Stimulated activated CD8-positive, alpha-beta memory T cell treated with anti-CD3 and anti-CD28 coated beads, Interleukin-4, amount 100 ng/mL, for 24 hours (primary cell): ENCODE measurements at regions not wholly inside any gene's neighbourhood (a gene's known extent, or its start where the extent isn't known, plus 50 kb on each side); places are given as distances from the start of the nearest gene placed in this dataset.

Source experiments
- DNase-seq: peaks from one replicate; pipeline ENCODE4 v3.0.0-alpha.2; 2020; ENCODE audit warnings: low read depth

- no peak for DNase-seq
Observed at GRCh38 chr16:86199182-86199581, 300.2 kb downstream of the IRF8 start.

DNA sequence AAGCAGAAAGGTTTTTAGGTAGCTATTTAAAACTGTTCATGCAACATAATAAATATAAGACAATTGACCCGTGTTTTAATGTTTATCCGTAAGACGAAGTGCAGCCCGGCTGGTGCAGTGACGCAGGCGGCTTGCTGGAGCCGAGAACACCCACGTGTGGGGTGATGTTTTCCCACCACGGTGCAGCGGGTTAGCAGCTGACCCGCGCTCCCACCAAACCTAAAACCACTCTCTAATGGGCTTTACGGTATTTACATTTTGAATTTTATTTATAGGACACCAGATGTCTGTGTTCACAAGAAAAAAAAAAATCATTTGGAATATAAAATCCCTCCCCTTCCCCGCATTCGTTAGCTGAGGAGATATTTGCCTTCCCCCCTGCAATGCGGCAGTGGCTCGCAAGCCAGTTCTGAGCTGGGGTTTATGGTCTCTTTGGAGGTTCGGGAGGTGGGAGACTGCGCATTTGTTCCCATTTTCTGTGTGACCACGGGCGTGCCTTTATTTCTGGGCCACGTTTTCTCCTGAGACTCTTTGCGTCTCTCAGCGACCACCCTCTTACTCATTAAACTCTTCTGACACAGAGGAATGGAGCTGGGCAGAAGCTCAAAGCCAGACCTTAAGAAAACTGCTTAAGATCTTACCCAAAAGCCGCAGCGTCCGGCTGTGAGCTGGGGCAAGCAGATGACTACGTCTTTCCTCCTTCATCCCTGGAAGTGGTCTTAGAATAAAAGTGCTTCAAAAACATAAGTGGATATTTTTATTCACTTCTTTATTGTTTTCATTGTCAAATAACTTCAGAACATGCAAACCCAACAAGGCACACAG lies 301.1 kb downstream of the IRF8 start:
- DNase-seq, result no peak

- no peak for DNase-seq
Observed at GRCh38 chr16:86200722-86201121, 301.8 kb downstream of the IRF8 start.

GRCh38 chr16:86201746-86202145 lies 302.8 kb downstream of the IRF8 start:
- no peak for DNase-seq

GRCh38 chr16:86202267-86202666 lies 303.3 kb downstream of the IRF8 start:
- DNase-seq, result no peak

DNA sequence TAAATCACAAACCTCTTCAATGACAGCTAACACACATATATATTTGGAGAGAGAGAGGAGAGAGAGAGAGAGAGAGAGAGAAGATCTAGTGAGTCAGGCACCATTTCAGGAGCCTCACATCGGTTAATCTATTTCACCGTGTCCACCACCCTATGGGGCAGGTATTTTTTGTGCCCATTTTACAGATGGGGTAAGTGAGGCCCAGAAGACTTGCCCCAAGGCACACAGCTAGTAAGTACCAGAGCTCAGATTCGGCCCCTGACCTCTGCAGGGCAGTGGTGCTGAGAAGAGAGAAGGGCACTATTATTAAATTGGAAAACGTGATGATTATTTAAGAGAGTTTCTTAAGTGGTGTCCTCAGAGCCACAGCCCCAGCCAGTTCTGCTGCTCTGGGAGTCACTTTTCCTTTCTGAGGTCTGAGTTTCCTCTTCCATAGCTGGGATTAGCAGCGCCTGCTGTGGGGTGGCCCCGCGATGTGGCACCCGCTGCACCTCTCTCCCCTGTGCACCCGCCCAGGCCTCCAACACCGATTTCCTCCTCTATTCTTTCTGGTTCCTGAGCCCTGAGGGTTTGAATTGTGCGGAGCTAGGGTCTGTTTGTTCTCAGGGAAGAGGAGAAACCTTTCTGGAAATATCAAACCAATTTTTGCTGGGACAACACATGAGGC lies 303.9 kb downstream of the IRF8 start:
- no peak for DNase-seq

DNA sequence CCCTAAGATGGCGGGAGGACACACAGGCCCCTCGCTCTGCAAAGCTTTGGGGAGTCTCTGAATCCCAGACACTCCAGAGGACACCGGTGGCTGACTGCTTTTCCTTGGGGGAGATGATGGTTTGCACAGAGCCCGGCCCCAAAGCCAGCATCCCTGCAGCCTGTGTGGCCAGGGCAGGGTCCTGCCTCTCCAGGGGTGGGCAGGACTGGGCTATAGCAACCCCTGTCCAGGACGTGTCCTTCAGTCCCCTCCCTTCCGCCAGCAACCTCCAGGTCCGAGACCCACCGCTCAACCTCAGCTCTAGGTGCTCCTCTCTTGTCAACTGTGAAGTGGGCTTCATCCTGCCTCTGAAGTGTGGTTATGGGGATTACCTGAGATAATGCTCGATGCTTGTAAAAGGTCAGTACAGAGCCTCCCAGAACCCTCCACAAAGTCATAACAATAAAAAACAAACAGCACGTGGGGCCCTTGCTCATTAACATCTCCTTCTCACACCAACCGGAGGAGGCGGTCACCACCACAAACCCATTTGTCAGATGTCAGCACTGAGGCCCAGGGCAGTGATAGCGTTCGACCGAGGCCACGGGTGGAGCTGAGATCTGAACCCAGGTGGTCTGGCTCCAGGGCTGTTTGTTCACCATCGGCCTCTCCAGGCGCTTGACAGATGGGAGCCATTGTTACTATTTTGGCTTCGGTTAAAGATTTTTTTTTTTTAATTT lies 304.8 kb downstream of the IRF8 start:
- DNase-seq, result no peak

DNA sequence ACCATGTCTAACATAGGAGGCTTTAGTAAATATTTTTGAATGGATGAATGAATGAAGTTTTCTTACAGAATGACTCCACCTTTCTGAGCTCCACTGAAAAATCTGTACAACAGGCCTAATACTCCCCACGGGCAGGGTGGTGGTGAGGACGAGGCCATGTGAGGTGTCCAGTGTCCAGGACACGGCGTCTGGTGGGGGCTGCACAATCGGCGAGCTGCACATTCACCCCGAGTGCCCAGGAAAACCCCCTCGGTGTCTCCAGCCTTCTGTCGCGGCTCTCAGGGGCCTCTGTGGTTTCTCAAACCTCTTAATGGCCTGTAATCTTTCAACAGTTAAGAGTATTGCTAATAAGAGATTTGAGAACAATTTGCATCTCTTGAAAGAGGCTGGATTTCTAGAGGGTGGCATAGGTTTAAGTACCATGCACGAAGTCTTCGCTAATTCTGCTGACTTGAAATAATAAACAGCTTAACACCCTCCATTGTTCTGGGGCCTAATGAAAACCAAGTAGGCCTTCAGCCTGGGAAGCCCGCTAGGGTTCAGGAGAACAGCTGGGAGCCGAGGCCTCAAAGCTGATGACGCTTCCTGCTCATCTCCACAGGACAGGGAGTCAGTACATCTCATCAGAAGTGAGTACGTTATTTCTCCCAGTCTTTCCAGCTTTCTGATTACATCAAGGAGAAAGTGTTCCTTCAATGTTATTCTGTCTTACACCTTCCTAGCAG lies 304.6 kb upstream of the FOXF1 start:
- no peak for DNase-seq

DNA sequence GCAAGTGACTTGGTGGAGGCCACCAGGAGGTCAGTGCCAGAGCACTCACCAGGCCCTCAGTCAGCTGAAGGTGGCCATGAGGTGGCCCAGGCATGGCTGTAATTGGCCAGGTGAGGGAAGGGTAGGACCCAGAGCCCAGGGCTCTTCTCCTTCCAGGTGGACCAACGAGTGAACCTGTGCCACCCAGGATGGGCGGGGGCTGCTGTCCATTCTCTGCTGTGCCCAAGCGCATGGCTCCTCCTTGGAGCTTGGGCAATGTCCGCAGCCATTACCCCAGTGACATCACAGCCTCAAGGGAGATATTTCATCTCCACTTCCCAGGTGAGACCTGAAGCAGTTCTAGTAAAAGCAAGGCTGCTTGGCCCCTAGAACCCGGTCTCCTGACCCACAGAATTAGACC lies 303.0 kb upstream of the FOXF1 start:
- no peak for DNase-seq

GRCh38 chr16:86209202-86209601 lies 301.1 kb upstream of the FOXF1 start:
- no peak for DNase-seq

DNA sequence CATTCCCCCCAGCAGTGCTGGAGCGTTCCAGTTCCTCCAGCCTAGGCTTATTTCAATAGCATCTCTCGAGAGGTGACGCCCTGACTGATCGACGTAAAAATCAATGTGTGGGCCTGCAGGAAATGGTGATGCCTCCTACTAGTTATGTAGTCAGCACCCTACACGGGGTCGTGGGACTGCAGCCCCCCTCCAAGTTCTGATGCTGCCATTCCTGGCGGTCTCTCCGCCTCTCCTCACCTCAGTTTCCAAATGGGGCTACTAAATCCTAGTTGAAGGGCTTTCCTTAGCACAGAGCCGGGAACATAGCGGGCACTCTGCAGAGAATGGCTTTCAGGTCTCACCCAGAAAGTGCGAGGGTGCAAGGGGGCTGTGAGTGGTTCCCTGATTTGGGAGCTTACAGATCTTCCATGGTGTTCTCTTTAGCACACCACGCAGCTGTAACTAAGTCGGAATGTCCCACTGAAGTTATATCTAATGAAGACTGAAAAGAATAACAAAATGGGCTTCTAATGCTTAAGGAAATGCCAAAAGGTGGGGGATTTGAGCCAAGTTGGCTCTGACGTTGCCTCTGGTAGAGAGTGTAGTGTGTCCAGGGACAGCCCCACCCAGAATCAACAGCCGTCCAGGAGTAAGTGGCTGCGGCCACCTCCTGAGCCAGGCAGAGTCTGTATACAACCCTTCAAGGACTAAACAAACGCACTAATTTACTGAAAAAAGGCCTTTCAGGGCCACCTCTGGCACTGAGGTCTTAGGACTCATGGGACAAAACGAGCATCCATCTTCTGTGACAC lies 299.7 kb upstream of the FOXF1 start:
- no peak for DNase-seq

DNA sequence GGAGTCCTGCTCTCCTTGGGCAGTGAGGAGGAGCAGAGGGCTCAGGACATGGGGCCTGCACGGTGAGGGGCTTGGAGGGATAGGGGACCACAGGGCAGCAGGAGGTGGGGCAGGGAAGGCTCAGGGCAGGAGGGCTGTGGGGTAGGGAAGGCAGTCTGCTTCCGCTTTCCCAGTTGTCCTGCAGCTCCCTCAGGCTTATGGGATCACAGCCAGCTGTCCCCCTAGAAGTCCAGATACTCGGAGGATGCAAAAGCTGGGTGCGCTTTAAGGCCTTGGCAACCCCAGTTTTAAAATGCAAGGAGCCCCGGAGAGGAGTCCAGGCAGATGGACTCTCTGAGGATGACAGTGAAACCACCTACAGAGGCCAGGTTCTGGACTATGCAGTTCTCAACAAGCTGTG lies 299.1 kb upstream of the FOXF1 start:
- DNase-seq, result no peak

- no peak for DNase-seq
Observed at GRCh38 chr16:86211800-86212199, 298.5 kb upstream of the FOXF1 start.

- DNase-seq, result no peak
Observed at GRCh38 chr16:86212706-86213436, 297.5 kb upstream of the FOXF1 start.

DNA sequence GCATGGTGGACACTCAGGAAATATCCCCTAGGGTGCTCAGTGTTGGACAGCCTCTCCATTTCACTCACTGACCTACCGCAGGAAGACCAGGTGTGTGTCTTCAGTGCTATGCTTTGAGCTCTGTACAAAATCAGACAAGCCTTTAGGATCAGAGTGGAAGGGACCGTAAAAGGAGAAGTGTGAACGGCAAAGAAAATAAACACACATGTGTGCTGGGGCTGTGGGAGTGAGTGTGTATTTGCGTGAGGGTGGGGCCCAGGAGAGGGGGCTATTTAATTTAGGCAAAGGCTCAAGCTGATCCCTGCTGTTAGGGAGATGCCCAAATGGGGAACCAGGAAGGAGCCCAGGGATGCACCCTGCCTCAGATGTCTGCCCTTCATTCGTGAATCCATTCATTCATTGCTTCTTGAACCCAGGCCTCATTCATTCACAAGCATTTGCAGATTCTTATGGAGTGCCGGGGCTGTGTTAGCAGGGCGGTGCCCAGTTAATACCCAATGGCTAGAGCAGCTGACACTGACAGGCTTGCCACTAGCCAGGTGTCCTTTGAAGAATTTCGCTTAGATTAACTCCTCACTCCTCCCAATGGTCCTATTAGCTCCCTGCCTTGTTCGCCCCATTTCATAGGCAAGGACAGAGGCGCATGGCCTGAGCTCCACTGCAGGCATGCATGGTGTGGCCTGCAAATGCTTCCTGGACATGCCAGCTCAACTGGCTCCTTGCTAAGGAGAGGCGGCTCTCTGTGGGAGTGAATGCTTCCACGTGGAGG lies 296.7 kb upstream of the FOXF1 start:
- DNase-seq, result no peak

DNA sequence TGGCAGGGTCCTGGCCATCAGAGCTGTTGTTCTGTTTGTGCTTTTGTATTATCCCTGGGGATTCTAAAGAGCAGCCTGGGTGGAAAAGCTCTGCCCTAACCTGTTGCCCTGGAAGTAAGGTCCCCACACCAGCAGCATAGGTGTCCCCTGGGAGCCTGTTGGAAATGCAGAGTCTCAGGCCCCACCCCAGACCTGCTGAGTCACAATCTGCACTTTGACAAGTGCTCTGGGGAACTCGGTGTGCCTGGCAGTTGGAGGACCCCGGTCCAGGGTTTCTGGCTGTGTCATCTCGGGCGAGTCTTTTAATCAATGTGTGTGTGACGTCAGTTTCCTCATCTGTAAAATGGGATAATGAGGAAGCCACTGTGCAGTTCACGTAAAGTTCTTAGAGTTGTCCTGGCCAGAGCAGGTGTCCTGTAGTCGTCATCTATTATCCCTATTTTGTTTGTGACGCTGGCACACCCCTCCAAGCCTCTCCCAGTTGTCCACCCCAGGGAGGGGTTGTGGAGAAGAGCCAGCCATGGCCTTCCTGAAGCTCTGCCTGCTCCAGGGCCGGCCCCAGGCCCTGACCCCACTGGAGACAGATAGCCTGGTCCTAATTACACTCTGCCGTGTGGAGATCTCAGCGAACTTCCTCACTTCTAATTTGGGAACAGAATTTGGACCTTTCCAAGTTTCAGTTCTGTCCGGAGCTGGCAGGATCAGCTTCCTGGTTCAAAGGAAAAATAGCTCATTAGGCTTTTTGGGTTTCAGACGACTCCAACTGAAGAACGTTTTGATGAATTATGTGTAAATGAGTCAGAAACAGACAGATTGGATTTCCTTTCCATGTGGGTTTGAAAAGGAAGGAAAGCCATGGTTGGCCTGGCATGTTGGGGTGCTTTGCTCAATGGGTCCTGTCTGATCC lies 295.7 kb upstream of the FOXF1 start:
- DNase-seq, result no peak

DNA sequence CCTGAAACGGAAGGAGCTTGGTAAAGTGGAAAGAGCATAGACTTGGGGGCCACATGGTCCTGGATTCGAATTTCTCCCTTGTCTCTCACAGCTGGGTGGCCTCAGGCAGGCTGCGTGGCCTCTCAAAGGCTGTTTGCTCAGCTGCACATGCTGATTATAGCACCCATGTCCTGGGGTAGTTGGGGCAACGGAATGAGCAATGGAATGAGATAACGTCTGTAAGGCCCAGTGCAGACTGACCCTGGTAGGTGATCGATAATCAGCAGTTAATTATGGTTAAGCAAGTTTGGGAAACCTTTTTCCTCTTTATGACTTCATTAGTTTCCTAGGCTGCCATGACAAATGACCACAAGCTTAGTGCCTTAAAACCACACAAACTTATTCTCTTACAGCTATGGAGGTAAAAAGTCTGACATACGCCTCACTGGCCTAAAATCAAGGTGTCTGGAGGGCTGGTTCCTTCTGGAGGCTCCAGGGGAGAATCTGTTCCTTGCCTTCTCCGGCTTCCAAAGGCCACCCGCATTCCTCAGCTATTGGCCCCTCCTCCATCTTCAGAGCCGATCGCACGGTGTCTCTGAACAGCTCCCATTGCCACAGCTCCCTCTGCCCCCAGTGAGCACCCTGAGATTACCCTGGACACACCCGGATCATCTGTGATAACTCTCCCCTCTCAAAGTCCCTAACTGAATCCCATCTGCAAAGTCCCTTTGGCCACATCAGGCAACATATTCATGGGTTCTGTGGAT lies 294.9 kb upstream of the FOXF1 start:
- DNase-seq, result no peak

GRCh38 chr16:86215979-86216585 lies 294.2 kb upstream of the FOXF1 start:
- DNase-seq, result no peak
